ENCODE measurements at regions not wholly inside any gene's neighbourhood (a gene's known extent, or its start where the extent isn't known, plus 50 kb on each side); places are given as distances from the start of the nearest gene placed in this dataset.

DNA sequence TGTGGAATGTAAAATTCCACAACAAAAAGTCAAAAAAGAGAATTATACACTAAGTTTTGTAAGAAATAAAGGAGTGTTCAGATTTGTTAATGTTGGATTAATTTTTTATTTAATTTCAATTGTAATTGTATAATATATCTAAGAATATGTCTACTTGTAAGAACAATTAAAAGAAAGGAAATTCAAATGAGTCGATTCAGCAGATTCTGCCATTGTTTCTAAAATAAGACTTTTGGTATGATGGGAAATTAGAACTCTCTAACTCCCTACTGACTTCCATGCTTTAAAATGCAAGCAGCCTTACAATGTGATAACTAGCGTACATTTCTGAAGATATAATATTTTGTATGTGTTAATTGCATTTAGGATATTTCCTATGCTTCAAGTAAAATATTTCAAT is 395.9 kb upstream of the ZNF717 start:
- TF ChIP-seq, protein P1, sequence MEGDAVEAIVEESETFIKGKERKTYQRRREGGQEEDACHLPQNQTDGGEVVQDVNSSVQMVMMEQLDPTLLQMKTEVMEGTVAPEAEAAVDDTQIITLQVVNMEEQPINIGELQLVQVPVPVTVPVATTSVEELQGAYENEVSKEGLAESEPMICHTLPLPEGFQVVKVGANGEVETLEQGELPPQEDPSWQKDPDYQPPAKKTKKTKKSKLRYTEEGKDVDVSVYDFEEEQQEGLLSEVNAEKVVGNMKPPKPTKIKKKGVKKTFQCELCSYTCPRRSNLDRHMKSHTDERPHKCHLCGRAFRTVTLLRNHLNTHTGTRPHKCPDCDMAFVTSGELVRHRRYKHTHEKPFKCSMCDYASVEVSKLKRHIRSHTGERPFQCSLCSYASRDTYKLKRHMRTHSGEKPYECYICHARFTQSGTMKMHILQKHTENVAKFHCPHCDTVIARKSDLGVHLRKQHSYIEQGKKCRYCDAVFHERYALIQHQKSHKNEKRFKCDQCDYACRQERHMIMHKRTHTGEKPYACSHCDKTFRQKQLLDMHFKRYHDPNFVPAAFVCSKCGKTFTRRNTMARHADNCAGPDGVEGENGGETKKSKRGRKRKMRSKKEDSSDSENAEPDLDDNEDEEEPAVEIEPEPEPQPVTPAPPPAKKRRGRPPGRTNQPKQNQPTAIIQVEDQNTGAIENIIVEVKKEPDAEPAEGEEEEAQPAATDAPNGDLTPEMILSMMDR (IDR thresholded peaks at IDR 0.05): no peak
- TF ChIP-seq RCOR1 (IDR thresholded peaks at IDR 0.05; ENCODE audit: low read length): no peak
- TF ChIP-seq EP300 (IDR thresholded peaks at IDR 0.05; ENCODE audit: borderline replicate concordance in 1 of 2, low read depth in 1 of 2, low read length in 1 of 2): no peak
- TF ChIP-seq TCF12 (IDR thresholded peaks at IDR 0.05): no peak
- TF ChIP-seq JUND (IDR thresholded peaks at IDR 0.05): no peak
- TF ChIP-seq, protein P2, sequence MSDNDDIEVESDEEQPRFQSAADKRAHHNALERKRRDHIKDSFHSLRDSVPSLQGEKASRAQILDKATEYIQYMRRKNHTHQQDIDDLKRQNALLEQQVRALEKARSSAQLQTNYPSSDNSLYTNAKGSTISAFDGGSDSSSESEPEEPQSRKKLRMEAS (IDR thresholded peaks at IDR 0.05; ENCODE audit: low read depth): no peak
- TF ChIP-seq POLR2AphosphoS5 (IDR thresholded peaks at IDR 0.05; ENCODE audit: low read depth, low read length): no peak
- no peak for TF ChIP-seq NFIC (IDR thresholded peaks at IDR 0.05; ENCODE audit: borderline replicate concordance)
- TF ChIP-seq, protein P3, sequence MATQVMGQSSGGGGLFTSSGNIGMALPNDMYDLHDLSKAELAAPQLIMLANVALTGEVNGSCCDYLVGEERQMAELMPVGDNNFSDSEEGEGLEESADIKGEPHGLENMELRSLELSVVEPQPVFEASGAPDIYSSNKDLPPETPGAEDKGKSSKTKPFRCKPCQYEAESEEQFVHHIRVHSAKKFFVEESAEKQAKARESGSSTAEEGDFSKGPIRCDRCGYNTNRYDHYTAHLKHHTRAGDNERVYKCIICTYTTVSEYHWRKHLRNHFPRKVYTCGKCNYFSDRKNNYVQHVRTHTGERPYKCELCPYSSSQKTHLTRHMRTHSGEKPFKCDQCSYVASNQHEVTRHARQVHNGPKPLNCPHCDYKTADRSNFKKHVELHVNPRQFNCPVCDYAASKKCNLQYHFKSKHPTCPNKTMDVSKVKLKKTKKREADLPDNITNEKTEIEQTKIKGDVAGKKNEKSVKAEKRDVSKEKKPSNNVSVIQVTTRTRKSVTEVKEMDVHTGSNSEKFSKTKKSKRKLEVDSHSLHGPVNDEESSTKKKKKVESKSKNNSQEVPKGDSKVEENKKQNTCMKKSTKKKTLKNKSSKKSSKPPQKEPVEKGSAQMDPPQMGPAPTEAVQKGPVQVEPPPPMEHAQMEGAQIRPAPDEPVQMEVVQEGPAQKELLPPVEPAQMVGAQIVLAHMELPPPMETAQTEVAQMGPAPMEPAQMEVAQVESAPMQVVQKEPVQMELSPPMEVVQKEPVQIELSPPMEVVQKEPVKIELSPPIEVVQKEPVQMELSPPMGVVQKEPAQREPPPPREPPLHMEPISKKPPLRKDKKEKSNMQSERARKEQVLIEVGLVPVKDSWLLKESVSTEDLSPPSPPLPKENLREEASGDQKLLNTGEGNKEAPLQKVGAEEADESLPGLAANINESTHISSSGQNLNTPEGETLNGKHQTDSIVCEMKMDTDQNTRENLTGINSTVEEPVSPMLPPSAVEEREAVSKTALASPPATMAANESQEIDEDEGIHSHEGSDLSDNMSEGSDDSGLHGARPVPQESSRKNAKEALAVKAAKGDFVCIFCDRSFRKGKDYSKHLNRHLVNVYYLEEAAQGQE (IDR thresholded peaks at IDR 0.05; ENCODE audit: low read depth, low read length): no peak
- TF ChIP-seq GABPA (IDR thresholded peaks at IDR 0.05; ENCODE audit: low read depth): no peak
- TF ChIP-seq MEF2A (IDR thresholded peaks at IDR 0.05; ENCODE audit: borderline replicate concordance, low read depth): no peak
- no peak for TF ChIP-seq RAD21 (IDR thresholded peaks at IDR 0.05; ENCODE audit: low read length)
- TF ChIP-seq, protein P4, sequence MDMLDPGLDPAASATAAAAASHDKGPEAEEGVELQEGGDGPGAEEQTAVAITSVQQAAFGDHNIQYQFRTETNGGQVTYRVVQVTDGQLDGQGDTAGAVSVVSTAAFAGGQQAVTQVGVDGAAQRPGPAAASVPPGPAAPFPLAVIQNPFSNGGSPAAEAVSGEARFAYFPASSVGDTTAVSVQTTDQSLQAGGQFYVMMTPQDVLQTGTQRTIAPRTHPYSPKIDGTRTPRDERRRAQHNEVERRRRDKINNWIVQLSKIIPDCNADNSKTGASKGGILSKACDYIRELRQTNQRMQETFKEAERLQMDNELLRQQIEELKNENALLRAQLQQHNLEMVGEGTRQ (IDR thresholded peaks at IDR 0.05; ENCODE audit: borderline replicate concordance, low read depth, low read length): no peak
- TF ChIP-seq TEAD4 (IDR thresholded peaks at IDR 0.05; ENCODE audit: borderline replicate concordance, insufficient read depth): no peak
